Keratinocyte (primary cell): ENCODE measurements at regions not wholly inside any gene's neighbourhood (a gene's known extent, or its start where the extent isn't known, plus 50 kb on each side); places are given as distances from the start of the nearest gene placed in this dataset.

Experiments
- EZH2 ChIP-seq: IDR thresholded peaks from one replicate; pipeline ENCODE4 v1.6.1; 2012; ENCODE audit warnings: inconsistent platforms, mild to moderate bottlenecking, low read length, moderate library complexity
- TF ChIP-seq, protein P1 (sequence below), 3 experiments: IDR thresholded peaks in 1 of 3; conservative IDR thresholded peaks in 1 of 3; optimal IDR thresholded peaks in 1 of 3; 2 replicates in 2 of 3; 3 replicates in 1 of 3; pipeline versions ENCODE3 to v1.5.1; 2011; ENCODE audit warnings: low read length in 3 of 3, mild to moderate bottlenecking in 3 of 3, moderate library complexity in 2 of 3, control low read depth in 1 of 3, inconsistent platforms in 1 of 3; ENCODE audit not compliant: insufficient read depth in 2 of 3; ENCODE audit errors: extremely low read depth in 1 of 3

DNA sequence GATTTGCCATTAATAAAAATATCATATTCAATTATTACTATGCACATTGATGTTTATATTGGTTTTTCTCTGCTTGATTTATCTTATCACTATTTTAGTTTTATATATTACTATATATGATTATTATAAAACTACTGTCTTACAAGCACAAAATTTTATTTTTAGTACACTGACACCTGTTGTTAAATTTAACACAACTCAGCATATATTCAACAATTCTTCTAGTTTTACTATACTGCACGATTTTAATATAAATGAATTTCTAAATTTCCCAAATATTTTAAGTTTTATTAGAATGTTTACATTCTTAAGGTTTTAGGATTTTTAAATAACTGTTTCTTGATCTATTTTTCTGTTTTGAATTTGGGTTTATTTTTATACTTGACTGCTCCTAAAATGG, 889.8 kb upstream of the GJE1 start:
- TF ChIP-seq, protein P1, sequence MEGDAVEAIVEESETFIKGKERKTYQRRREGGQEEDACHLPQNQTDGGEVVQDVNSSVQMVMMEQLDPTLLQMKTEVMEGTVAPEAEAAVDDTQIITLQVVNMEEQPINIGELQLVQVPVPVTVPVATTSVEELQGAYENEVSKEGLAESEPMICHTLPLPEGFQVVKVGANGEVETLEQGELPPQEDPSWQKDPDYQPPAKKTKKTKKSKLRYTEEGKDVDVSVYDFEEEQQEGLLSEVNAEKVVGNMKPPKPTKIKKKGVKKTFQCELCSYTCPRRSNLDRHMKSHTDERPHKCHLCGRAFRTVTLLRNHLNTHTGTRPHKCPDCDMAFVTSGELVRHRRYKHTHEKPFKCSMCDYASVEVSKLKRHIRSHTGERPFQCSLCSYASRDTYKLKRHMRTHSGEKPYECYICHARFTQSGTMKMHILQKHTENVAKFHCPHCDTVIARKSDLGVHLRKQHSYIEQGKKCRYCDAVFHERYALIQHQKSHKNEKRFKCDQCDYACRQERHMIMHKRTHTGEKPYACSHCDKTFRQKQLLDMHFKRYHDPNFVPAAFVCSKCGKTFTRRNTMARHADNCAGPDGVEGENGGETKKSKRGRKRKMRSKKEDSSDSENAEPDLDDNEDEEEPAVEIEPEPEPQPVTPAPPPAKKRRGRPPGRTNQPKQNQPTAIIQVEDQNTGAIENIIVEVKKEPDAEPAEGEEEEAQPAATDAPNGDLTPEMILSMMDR (optimal IDR thresholded peaks at IDR 0.05 in 1 of 3, IDR thresholded peaks at IDR 0.05 in 1 of 3, conservative IDR thresholded peaks at IDR 0.05 in 1 of 3; ENCODE audit: extremely low read depth in 1 of 3, insufficient read depth in 2 of 3, low read length in 3 of 3), result no peak
- no peak for TF ChIP-seq EZH2
